ENCODE measurements at regions not wholly inside any gene's neighbourhood (a gene's known extent, or its start where the extent isn't known, plus 50 kb on each side); places are given as distances from the start of the nearest gene placed in this dataset.

DNA sequence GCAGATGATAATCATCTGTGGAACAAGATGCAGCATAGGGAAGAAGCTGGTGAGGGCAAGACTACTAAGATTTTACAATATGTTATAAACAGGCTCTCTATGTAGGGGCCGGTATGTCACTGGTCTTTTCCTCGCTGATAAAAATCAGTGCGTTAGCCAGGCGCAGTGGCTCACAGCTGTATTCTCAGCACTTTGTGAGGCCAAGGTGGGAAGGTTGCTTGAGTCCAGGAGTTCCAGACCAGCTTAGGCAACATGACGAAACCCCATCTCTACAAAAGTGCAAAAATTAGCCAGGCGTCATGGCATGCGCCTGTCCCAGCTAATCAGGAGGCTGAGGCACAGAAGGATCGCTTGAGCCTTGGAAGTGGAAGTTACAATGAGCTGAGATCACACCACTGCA is 135.9 kb downstream of the TUSC1 start:
- TF ChIP-seq TARDBP (IDR thresholded peaks at IDR 0.05) (no peak), SP1 (IDR thresholded peaks at IDR 0.05) (no peak), FOXA1 (IDR thresholded peaks at IDR 0.05) (no peak)

All from HEK293T (cell line).